K562 (cell line): ENCODE measurements at regions not wholly inside any gene's neighbourhood (a gene's known extent, or its start where the extent isn't known, plus 50 kb on each side); places are given as distances from the start of the nearest gene placed in this dataset.

ENCODE experiments used
- ATAC-seq: fragments of 200-7000 bp; cut with Tn5 transposase; 3 replicates; pipeline ENCODE4 v1.9.1; 2020; ENCODE audit warnings: moderate library complexity
- BruUV-seq: library from RNA; stranded (reverse); fragments of 400-500 nt; replicated peaks from 2 replicates; lab custom pipeline; 2021; lab: Mats Ljungman, UMichigan
- CTCF ChIA-PET: fragments of 300-600 bp; formaldehyde crosslinking; extraction: SDS; loops from one replicate; lab custom pipeline; 2021; ENCODE audit warnings: low intra/inter-chr PET ratio; lab: Yijun Ruan, JAX
- POLR2A ChIA-PET: fragments of 300-600, 350-650 bp; sonication (Branson Sonifier 250); formaldehyde crosslinking; extraction: SDS; loops from one replicate; lab custom pipeline; 2021; ENCODE audit warnings: antibody characterized with exemption, inconsistent platforms; lab: Yijun Ruan, JAX
- DNase-seq, 4 experiments: peaks; one replicate each; pipeline versions ENCODE4 v3.0.0 to v3.0.0-alpha.2; 2011 to 2018; ENCODE audit warnings: low spot score in 3 of 4, mixed read lengths in 3 of 4; ENCODE audit errors: extremely low read depth in 1 of 4
- FAIRE-seq: peaks from 2 replicates; lab custom pipeline; 2011; peaks lifted over from hg19 to GRCh38; lab: Jason Lieb, UNC
- H2AFZ ChIP-seq: 2 replicates; pipeline ENCODE4 v1.6.0; 2011; ENCODE audit warnings: low read depth, low read length, control low read depth, inconsistent platforms
- H3K27ac ChIP-seq: fragments of 200-600 bp; 3 replicates; pipeline ENCODE4 v1.8.0; 2011; ENCODE audit warnings: low read depth, mild to moderate bottlenecking, control low read depth, inconsistent platforms, low read length, moderate library complexity, mixed read lengths; ENCODE audit errors: extremely low read depth
- H3K27me3 ChIP-seq, 2 experiments: fragments of 300-600 bp in 1 of 2; 2 replicates in 1 of 2; 3 replicates in 1 of 2; pipeline versions ENCODE4 v1.6.0 to v1.8.0; 2011; ENCODE audit warnings: inconsistent platforms in 2 of 2, low read length in 2 of 2, mild to moderate bottlenecking in 1 of 2, mixed read lengths in 1 of 2, moderate library complexity in 1 of 2; ENCODE audit not compliant: control insufficient read depth in 2 of 2, insufficient read depth in 2 of 2
- H3K36me3 ChIP-seq: fragments of 300-600 bp; 3 replicates; pipeline ENCODE4 v1.8.0; 2011; ENCODE audit warnings: mild to moderate bottlenecking, low read length, inconsistent platforms; ENCODE audit not compliant: control insufficient read depth, insufficient read depth
- H3K4me1 ChIP-seq, 2 experiments: fragments of 200-600 bp in 1 of 2; replicated peaks in 1 of 2; 2 replicates in 1 of 2; 3 replicates in 1 of 2; pipeline versions ENCODE4 v1.5.1 to v1.8.0; 2011; ENCODE audit warnings: inconsistent platforms in 2 of 2, low read length in 2 of 2, mild to moderate bottlenecking in 1 of 2, mixed read lengths in 1 of 2, moderate library complexity in 1 of 2; ENCODE audit not compliant: control insufficient read depth in 2 of 2, insufficient read depth in 2 of 2
- H3K4me2 ChIP-seq: 2 replicates; pipeline ENCODE4 v1.6.1; 2011; ENCODE audit warnings: low read length, control low read depth, inconsistent platforms, mixed read lengths; ENCODE audit not compliant: insufficient read depth
- H3K4me3 ChIP-seq: fragments of 200-600 bp; sonication (generic), shearing (Covaris generic); 2 replicates; pipeline ENCODE4 v1.5.1; 2016; ENCODE audit warnings: control low read depth, inconsistent platforms
- H3K79me2 ChIP-seq: fragments of 200-600 bp; 3 replicates; pipeline ENCODE4 v1.8.0; 2011; ENCODE audit warnings: low read length, inconsistent platforms; ENCODE audit not compliant: control insufficient read depth, insufficient read depth
- H3K9ac ChIP-seq, 2 experiments: 2 replicates each; pipeline versions ENCODE4 v1.6.0 to v1.6.1; 2011; ENCODE audit warnings: low read depth in 2 of 2, low read length in 2 of 2, control low read depth in 1 of 2, inconsistent platforms in 1 of 2, mild to moderate bottlenecking in 1 of 2, mixed read lengths in 1 of 2; ENCODE audit not compliant: insufficient read depth in 1 of 2
- H3K9me1 ChIP-seq: one replicate; pipeline ENCODE4 v1.6.0; 2011; ENCODE audit warnings: inconsistent platforms, mild to moderate bottlenecking, low read length, moderate library complexity; ENCODE audit not compliant: control insufficient read depth, insufficient read depth
- H3K9me3 ChIP-seq: replicated peaks from 2 replicates; pipeline ENCODE4 v1.5.1; 2011; ENCODE audit warnings: low read depth, low read length, inconsistent platforms; ENCODE audit not compliant: control insufficient read depth, insufficient read depth
- H4K20me1 ChIP-seq: replicated peaks from 2 replicates; pipeline ENCODE4 v1.6.1; 2011; ENCODE audit warnings: low read length, inconsistent platforms, mixed read lengths; ENCODE audit not compliant: control insufficient read depth, insufficient read depth
- E2F1 ChIP-seq: sonication (generic); formaldehyde crosslinking; IDR thresholded peaks from 2 replicates; pipeline ENCODE4 v1.8.1; 2023; ENCODE audit warnings: mild to moderate bottlenecking, missing genetic modification reagents, moderate library complexity
- FOXP1 ChIP-seq: sonication (generic); formaldehyde crosslinking; IDR thresholded peaks from 2 replicates; pipeline ENCODE4 v1.8.0; 2022; ENCODE audit warnings: mild to moderate bottlenecking, missing genetic modification reagents
- GTF3C2 ChIP-seq: IDR thresholded peaks from 3 replicates; pipeline ENCODE4 v1.6.1; 2011; ENCODE audit warnings: borderline replicate concordance, mild to moderate bottlenecking, moderate library complexity; ENCODE audit not compliant: insufficient read length; ENCODE audit errors: extremely low read depth
- PHTF2 ChIP-seq: fragments of 250-450 bp; sonication (Bioruptor Pico); IDR thresholded peaks from 2 replicates; pipeline ENCODE4 v1.5.0; 2021; ENCODE audit warnings: mild to moderate bottlenecking
- STAT5A ChIP-seq: IDR thresholded peaks from 2 replicates; pipeline ENCODE4 v1.6.1; 2012; ENCODE audit warnings: low read length, inconsistent platforms, borderline replicate concordance
- TAF9B ChIP-seq: fragments of 450-650 bp; IDR thresholded peaks from 2 replicates; pipeline ENCODE4 v1.6.1; 2018; ENCODE audit warnings: mild to moderate bottlenecking; ENCODE audit not compliant: partially characterized antibody
- TCF7 ChIP-seq: sonication (generic); IDR thresholded peaks from 2 replicates; pipeline ENCODE4 v1.6.1; 2016; ENCODE audit warnings: antibody characterized with exemption, borderline replicate concordance
- ZBTB11 ChIP-seq, 3 experiments: fragments of 200-800 bp in 1 of 3; fragments of 250-450 bp in 1 of 3; fragments of 450-650 bp in 1 of 3; sonication (Bioruptor Pico) in 1 of 3; sonication (Bioruptor generic) in 1 of 3; formaldehyde crosslinking in 1 of 3; IDR thresholded peaks; 2 replicates each; pipeline versions ENCODE4 v1.6.1 to v1.8.0; 2016 to 2022; ENCODE audit warnings: mild to moderate bottlenecking in 2 of 3, missing genetic modification characterization in 2 of 3, missing compliant biosample characterization in 1 of 3, moderate library complexity in 1 of 3
- ZC3H11A ChIP-seq: IDR thresholded peaks from 2 replicates; pipeline ENCODE4 v1.6.1; 2012; ENCODE audit warnings: low read depth, low read length, improper control_type of control experiment
- WGBS: fragments of 100-300 bp; shearing (Covaris generic); methylation state at CpG from one replicate; pipeline ENCODE4 v1.1.6; 2016; ENCODE audit warnings: low coverage, mixed read lengths; ENCODE audit not compliant: insufficient coverage; ENCODE audit errors: missing lambda C conversion rate; 5-methylcytosine and 5-hydroxymethylcytosine counted together
- in situ Hi-C: fragments of 300-500 bp; cut with MboI; formaldehyde crosslinking; loops from 4 replicates; pipeline ENCODE4 v1.15.0; 2018; ENCODE audit warnings: inconsistent platforms, mixed read lengths
- intact Hi-C: fragments of 100-400 bp; cut with micrococcal nuclease; formaldehyde crosslinking; loops from 2 replicates; pipeline ENCODE4 v1.14.2; 2022

- in situ Hi-C loops (no loop called here), intact Hi-C loops (no loop called here)
- Histone ChIP-seq H3K79me2 (no peaks in the 10 kb centered on the region), H3K27ac (no peak overlapping the region), H3K4me2 (no peak overlapping the region), H2AFZ (no peak overlapping the region), H3K27me3 (no peaks in the 10 kb centered on the region), H3K4me3 (no peak overlapping the region), H3K9me1 (no peaks in the 10 kb centered on the region), H3K9ac (no peak overlapping the region), H3K4me1 (no peaks in the 10 kb centered on the region), H3K9me3 (no peaks in the 10 kb centered on the region), H4K20me1 (no peaks in the 10 kb centered on the region), H3K36me3 (no peaks in the 10 kb centered on the region)
- no peak for FAIRE-seq
- ChIA-PET POLR2A (no interaction called here), CTCF (no interaction called here)
- TF ChIP-seq E2F1 (CRISPR knock-in tag) (no peak), PHTF2 (CRISPR knock-in tag) (no peak), STAT5A (no peak), TAF9B (no peak), FOXP1 (CRISPR knock-in tag) (no peak), ZC3H11A (no peak), ZBTB11 (CRISPR knock-in tag; IDR thresholded peaks at IDR 0.05) (no peak), GTF3C2 (no peak), TCF7 (no peak)
- 0% methylated on average over 1 of the region's 1 CpG for WGBS
- no peak for ATAC-seq
- no TSS peak for BruUV-seq
- no peak for DNase-seq
These were observed 753.5 kb upstream of the PCDH10 start for GRCh38 chr4:132395561-132395960.
